ENCODE measurements at regions not wholly inside any gene's neighbourhood (a gene's known extent, or its start where the extent isn't known, plus 50 kb on each side); places are given as distances from the start of the nearest gene placed in this dataset.

GRCh38 chr16:54587176-54587515 is 300.6 kb upstream of the IRX3 start:
- Histone ChIP-seq H3K27me3 (replicated peaks) (no peaks in the 10 kb centered on the region), H3K27ac (no peak overlapping the region), H3K4me3 (ENCODE audit: low read depth, low read length) (no peak overlapping the region), H3K36me3 (replicated peaks) (no peaks in the 10 kb centered on the region)
- in situ Hi-C loops (cut with HindIII; ENCODE audit: low pct_ligation_motif_present, low sequenced_read_pairs): no loop called here
- no peak for DNase-seq
- no peak for TF ChIP-seq CTCF (IDR thresholded peaks at IDR 0.05; ENCODE audit: low read depth, low read length, missing control alignments)

GRCh38 chr16:54586474-54587175 is 300.0 kb upstream of the IRX3 start:
- in situ Hi-C loops (cut with HindIII; ENCODE audit: low pct_ligation_motif_present, low sequenced_read_pairs): no loop called here
- no peak for TF ChIP-seq CTCF (IDR thresholded peaks at IDR 0.05; ENCODE audit: low read depth, low read length, missing control alignments)
- no peak overlapping the region for H3K27ac ChIP-seq
- no peaks in the 10 kb centered on the region for H3K27me3 ChIP-seq (replicated peaks)
- no peak overlapping the region for H3K4me3 ChIP-seq (ENCODE audit: low read depth, low read length)
- no peak for DNase-seq
- no peaks in the 10 kb centered on the region for H3K36me3 ChIP-seq (replicated peaks)

GRCh38 chr16:54585998-54586340 is 299.4 kb upstream of the IRX3 start:
- no peak overlapping the region for H3K27ac ChIP-seq
- no peak for DNase-seq
- no peak overlapping the region for H3K4me3 ChIP-seq (ENCODE audit: low read depth, low read length)
- no peaks in the 10 kb centered on the region for H3K27me3 ChIP-seq (replicated peaks)
- TF ChIP-seq CTCF (IDR thresholded peaks at IDR 0.05; ENCODE audit: low read depth, low read length, missing control alignments): no peak
- H3K36me3 ChIP-seq (replicated peaks): no peaks in the 10 kb centered on the region
- in situ Hi-C loops (cut with HindIII; ENCODE audit: low pct_ligation_motif_present, low sequenced_read_pairs): no loop called here

GRCh38 chr16:54585094-54585997 is 298.8 kb upstream of the IRX3 start:
- H3K36me3 ChIP-seq (replicated peaks): no peaks in the 10 kb centered on the region
- no peak overlapping the region for H3K4me3 ChIP-seq (ENCODE audit: low read depth, low read length)
- H3K27ac ChIP-seq: no peak overlapping the region
- TF ChIP-seq CTCF (IDR thresholded peaks at IDR 0.05; ENCODE audit: low read depth, low read length, missing control alignments): no peak
- DNase-seq: no peak
- no peaks in the 10 kb centered on the region for H3K27me3 ChIP-seq (replicated peaks)
- in situ Hi-C loops (cut with HindIII; ENCODE audit: low pct_ligation_motif_present, low sequenced_read_pairs): no loop called here

- TF ChIP-seq CTCF (IDR thresholded peaks at IDR 0.05; ENCODE audit: low read depth, low read length, missing control alignments): no peak
- Histone ChIP-seq H3K27ac (no peak overlapping the region), H3K27me3 (replicated peaks) (no peaks in the 10 kb centered on the region), H3K4me3 (ENCODE audit: low read depth, low read length) (no peak overlapping the region), H3K36me3 (replicated peaks) (no peaks in the 10 kb centered on the region)
- in situ Hi-C loops (cut with HindIII; ENCODE audit: low pct_ligation_motif_present, low sequenced_read_pairs): no loop called here
- no peak for DNase-seq
These were observed 297.5 kb upstream of the IRX3 start for GRCh38 chr16:54584121-54584520.
